VCaP (cell line): ENCODE measurements at regions not wholly inside any gene's neighbourhood (a gene's known extent, or its start where the extent isn't known, plus 50 kb on each side); places are given as distances from the start of the nearest gene placed in this dataset.
"Not testable (repeated sequence)": the region's sequence is repeated elsewhere in the genome, so short reads cannot be mapped to it uniquely, and the experiment has no call there.

Source experiments
- H3K27ac ChIP-seq: fragments of 450-650 bp; 2 replicates; pipeline ENCODE4 v1.5.1; 2017
- CTCF ChIP-seq: fragments of 450-650 bp; conservative IDR thresholded peaks from 2 replicates; pipeline ENCODE4 v1.5.1; 2017; ENCODE audit warnings: mild to moderate bottlenecking, moderate library complexity

DNA sequence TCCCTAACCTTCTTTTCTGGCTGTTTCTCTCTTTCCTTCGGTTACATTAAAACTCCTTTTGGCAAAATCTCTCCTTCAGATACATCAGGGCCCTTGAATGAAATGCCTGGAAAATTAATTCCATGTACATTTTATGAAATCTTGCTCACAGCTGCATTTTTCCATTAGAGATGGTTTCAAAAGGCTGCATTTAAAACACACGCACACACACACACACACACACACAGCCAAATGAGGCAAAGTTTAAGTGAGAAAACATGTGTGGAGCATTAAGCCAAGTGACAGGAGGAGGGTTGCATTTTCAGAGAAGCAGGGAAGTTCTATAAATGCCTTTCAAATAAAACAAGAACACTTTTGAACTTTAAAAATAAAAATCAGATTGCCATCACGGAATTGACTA, 216.4 kb downstream of the LRIG3 start:
- TF ChIP-seq CTCF, result no peak
- no peak overlapping the region for H3K27ac ChIP-seq

- H3K27ac ChIP-seq, result not testable (repeated sequence)
Observed at GRCh38 chr12:58704770-58705169, 215.5 kb downstream of the LRIG3 start.

DNA sequence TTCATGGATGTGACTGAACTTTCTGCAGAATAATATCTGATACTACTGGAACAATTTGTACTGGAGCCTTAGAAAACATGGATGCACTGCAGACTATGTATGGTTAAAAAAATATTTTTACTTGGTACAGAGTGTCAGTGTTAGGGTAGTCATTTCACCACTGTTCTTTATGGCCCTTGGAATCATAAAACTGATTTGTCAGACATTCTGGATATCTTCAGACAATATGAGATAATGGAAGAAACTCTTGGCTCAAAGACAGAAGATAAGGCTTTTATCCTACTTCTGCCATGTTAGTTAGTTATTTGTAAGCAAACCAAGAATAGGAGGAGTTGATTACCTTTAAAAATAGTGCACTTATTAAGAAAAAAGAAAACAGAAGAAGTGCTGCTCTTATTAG, 209.4 kb downstream of the LRIG3 start:
- TF ChIP-seq CTCF, result no peak
- no peak overlapping the region for H3K27ac ChIP-seq

DNA sequence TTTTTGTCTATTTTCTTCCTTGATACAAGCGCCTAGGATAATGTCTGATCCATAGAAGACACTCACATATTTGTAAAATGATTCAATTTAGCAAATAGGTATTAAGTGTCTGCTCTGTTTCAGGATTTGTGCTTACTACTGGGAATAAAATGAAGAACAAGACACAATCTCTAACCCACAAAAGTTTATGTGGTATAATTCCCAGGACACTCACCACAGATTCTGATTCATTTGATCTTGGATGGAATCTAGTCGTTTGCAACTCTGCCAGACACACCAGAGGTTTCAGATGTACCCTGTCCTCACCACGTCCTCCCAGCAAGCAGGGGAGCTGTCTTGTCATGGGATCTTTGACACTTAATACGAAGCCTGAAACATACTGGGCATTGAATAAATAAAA, 208.3 kb downstream of the LRIG3 start:
- H3K27ac ChIP-seq, result no peak overlapping the region
- no peak for TF ChIP-seq CTCF

DNA sequence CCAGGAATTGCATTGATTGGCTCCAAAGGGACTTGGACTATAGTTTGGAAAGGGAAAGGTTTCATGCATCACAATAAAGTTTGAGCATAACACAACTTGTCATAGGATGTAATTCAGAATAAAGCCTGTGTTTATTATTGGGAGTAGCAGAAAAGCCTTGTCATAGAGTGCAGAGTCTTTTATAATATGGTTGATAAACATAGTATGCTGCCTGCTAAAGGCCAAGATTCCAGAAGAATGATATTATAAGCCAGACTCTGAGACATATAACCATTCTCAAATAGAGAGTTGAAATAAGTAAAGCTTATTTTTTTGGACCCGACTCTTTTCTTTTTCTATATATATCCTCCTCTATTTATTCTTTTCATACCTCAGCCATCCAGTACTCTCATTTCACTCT, 207.3 kb downstream of the LRIG3 start:
- no peak overlapping the region for H3K27ac ChIP-seq
- TF ChIP-seq CTCF, result no peak

DNA sequence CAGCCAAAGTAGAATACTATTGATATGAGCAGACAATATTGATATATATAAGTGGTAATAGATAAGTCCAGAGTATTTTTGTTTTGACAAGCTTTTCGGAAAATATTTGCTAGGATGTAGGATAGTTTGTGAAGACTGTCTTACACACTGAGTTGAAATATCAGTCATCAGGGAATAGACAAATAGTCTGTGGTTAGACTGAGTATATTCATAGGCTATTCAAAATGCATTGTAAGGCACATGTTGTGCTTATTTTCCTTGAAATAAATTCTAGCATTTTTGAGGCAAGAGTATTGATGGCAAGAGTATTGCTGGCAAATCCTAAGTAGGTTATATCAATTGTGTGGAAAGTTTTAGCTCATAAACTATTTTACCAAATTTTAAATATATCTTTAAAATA, 201.1 kb downstream of the LRIG3 start:
- TF ChIP-seq CTCF, result no peak
- H3K27ac ChIP-seq, result no peak overlapping the region

- no peak overlapping the region for H3K27ac ChIP-seq
- no peak for TF ChIP-seq CTCF
Observed at GRCh38 chr12:58720421-58720820, 199.9 kb downstream of the LRIG3 start.

DNA sequence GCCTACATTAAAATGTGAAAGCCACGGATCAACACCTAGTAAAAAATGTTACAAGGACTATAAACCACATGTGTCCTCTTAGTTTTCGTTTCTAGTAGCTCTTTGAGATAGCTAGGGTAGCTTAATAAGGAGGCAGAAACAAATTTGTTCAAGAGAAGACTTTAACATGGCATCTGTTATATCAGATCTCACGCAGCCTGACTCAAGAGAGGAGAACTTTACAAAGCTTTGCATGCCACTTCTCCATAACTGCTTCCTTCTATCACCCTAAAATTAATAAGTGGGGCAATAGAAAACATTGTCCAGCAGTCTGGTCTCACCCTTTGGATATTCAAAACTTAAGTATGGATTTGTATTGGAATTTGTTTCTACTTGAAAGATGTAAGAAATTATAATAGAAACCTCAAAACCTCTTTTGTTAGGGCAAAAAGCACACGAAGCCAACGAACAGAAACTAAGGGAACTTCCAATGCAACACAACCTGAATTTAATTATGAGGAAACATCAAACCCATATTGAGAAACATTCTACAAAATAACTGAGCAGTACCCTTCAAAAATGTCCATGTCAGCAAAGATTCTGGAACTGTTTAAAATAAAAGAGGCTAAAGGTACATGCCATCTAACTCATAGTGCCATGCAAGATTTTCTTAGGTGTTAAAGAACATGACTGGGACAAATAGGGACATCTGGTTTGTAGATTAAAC, 194.8 kb downstream of the LRIG3 start:
- no peak overlapping the region for H3K27ac ChIP-seq
- TF ChIP-seq CTCF, result no peak
